Pancreas (tissue), 10 donors: ENCODE measurements at regions not wholly inside any gene's neighbourhood (a gene's known extent, or its start where the extent isn't known, plus 50 kb on each side); places are given as distances from the start of the nearest gene placed in this dataset.

Source experiments
- ATAC-seq, 4 donors: fragments of 200-7000 bp; cut with Tn5 transposase; one replicate each; pipeline versions ENCODE4 v1.8.0 to v1.9.1; 2020; ENCODE audit warnings: mild to moderate bottlenecking in 4 of 4, moderate library complexity in 4 of 4
- DNase-seq, 6 donors: peaks; one replicate each; pipeline ENCODE4 v3.0.0-alpha.2; 2020
- FAIRE-seq: peaks from 2 replicates; lab custom pipeline; 2012; peaks lifted over from hg19 to GRCh38; lab: Jason Lieb, UNC
- H3K27ac ChIP-seq, 4 donors: fragments of 200-600 bp; sonication (generic); 1 replicate in 3 of 4; 2 replicates in 1 of 4; pipeline versions ENCODE4 v1.5.0 to v1.8.0; 2020
- H3K27me3 ChIP-seq, 4 donors: fragments of 200-600 bp; one replicate each; pipeline ENCODE4 v1.8.0; 2021
- H3K36me3 ChIP-seq, 3 donors: fragments of 200-600 bp; sonication (generic) in 1 of 3; one replicate each; pipeline versions ENCODE4 v1.5.0 to v1.8.0; 2020 to 2021
- H3K4me1 ChIP-seq, 3 donors: fragments of 200-600 bp; one replicate each; pipeline ENCODE4 v1.8.0; 2021
- H3K4me3 ChIP-seq, 4 donors: fragments of 200-600 bp; sonication (generic) in 2 of 4; one replicate each; pipeline versions ENCODE4 v1.5.0 to v1.8.0; 2020 to 2021
- H3K9me3 ChIP-seq, 4 donors: fragments of 200-600 bp; one replicate each; pipeline ENCODE4 v1.8.0; 2021
- WGBS, 2 donors: extraction: QIAGEN DNeasy Blood & Tissue Kit; methylation state at CpG; one replicate each; pipeline ENCODE4 v1.1.7; 2013; 5-methylcytosine and 5-hydroxymethylcytosine counted together
- intact Hi-C, 3 donors: fragments of 100-400 bp; cut with DNase I; formaldehyde crosslinking; loops; one replicate each; pipeline versions ENCODE4 v1.11.1 to v1.14.2; 2022
- TF ChIP-seq, protein P1 (sequence below), 4 donors: fragments of 200-600 bp; sonication (generic) in 3 of 4; IDR thresholded peaks; one replicate each; pipeline versions ENCODE4 v1.5.0 to v1.8.0; 2021; ENCODE audit warnings: antibody characterized with exemption in 4 of 4
- donor health status: healthy with polysubstance abuse.
- donor health status: DM: no; HTN: no; CAD: no; lungs with moderate emphysema.
- donor health status: DM: no; HTN: no; CAD: no.
- donor health status: control.
- donor health status: control.
- donor health status: Bipolar disorder and iron deficiency.
- donor health status: DM: yes; HTN: yes; CAD: no.
- donor health status: DM: no; HTN: no; CAD: no.
- donor health status: DM: no; HTN: no; CAD: no.
- donor health status: DM: yes; HTN: yes; CAD: no.

DNA sequence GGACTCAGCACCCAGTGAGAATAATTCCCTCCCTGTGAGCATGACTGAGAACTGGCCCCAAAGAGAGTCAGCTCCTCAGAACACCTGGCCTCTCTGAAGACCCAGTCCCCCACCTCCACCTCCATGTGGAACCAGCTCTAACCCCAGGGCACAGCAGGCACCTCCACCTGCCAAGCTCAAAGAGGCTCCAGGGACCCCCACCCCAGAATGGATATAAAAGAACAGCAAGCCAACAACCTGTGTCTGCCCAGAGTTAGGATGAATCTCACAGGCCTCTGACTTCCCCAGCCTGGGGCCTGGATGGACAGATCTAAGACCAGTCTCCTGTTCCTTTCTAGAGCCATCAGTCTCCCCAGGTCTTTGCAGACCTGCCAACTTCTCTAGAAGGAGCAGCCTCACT lies 498.5 kb downstream of the EIPR1 start:
- no peak for ATAC-seq

DNA sequence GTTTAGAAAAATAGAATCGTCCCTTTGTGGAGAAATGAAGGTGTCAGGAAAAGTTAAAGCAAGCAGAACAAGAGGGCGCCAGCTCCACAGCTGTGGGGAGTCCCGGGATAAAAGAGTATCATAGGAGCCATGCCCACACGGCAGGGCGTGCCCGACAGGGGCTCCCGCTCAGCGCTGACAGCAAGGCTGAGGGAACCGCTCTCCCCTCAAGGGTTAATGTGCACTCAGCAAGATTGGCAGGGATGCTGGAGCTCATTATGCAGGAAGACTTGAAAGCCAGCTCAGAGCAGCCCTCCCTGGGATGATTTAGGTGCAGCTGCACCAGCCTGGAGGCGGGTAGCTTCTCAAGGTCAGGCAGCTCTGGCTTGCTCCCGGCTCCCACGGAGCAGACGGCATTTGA lies 500.2 kb downstream of the EIPR1 start:
- TF ChIP-seq, protein P1, sequence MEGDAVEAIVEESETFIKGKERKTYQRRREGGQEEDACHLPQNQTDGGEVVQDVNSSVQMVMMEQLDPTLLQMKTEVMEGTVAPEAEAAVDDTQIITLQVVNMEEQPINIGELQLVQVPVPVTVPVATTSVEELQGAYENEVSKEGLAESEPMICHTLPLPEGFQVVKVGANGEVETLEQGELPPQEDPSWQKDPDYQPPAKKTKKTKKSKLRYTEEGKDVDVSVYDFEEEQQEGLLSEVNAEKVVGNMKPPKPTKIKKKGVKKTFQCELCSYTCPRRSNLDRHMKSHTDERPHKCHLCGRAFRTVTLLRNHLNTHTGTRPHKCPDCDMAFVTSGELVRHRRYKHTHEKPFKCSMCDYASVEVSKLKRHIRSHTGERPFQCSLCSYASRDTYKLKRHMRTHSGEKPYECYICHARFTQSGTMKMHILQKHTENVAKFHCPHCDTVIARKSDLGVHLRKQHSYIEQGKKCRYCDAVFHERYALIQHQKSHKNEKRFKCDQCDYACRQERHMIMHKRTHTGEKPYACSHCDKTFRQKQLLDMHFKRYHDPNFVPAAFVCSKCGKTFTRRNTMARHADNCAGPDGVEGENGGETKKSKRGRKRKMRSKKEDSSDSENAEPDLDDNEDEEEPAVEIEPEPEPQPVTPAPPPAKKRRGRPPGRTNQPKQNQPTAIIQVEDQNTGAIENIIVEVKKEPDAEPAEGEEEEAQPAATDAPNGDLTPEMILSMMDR (IDR thresholded peaks at IDR 0.05): no peak
- Histone ChIP-seq H3K4me1 (no peaks in the 10 kb centered on the region), H3K4me3 (no peak overlapping the region), H3K36me3 (no peaks in the 10 kb centered on the region), H3K27ac (no peak overlapping the region), H3K27me3 (no peaks in the 10 kb centered on the region), H3K9me3 (no peaks in the 10 kb centered on the region)
- no peak for ATAC-seq
- FAIRE-seq: no peak
- DNase-seq: no peak
- intact Hi-C loops: no loop called here
- WGBS, 2 donors: 53 to 60% methylated on average over 13 of the region's 13 CpGs

More for the DNA sequence above, 498.5 kb downstream of the EIPR1 start:
- Histone ChIP-seq H3K4me3 (no peak overlapping the region), H3K27me3 (no peaks in the 10 kb centered on the region), H3K27ac (no peak overlapping the region), H3K9me3 (no peaks in the 10 kb centered on the region), H3K36me3 (no peaks in the 10 kb centered on the region), H3K4me1 (no peaks in the 10 kb centered on the region)
- TF ChIP-seq, protein P1 (IDR thresholded peaks at IDR 0.05): no peak
- DNase-seq (no peak), FAIRE-seq (no peak)
- intact Hi-C loops: no loop called here

DNA sequence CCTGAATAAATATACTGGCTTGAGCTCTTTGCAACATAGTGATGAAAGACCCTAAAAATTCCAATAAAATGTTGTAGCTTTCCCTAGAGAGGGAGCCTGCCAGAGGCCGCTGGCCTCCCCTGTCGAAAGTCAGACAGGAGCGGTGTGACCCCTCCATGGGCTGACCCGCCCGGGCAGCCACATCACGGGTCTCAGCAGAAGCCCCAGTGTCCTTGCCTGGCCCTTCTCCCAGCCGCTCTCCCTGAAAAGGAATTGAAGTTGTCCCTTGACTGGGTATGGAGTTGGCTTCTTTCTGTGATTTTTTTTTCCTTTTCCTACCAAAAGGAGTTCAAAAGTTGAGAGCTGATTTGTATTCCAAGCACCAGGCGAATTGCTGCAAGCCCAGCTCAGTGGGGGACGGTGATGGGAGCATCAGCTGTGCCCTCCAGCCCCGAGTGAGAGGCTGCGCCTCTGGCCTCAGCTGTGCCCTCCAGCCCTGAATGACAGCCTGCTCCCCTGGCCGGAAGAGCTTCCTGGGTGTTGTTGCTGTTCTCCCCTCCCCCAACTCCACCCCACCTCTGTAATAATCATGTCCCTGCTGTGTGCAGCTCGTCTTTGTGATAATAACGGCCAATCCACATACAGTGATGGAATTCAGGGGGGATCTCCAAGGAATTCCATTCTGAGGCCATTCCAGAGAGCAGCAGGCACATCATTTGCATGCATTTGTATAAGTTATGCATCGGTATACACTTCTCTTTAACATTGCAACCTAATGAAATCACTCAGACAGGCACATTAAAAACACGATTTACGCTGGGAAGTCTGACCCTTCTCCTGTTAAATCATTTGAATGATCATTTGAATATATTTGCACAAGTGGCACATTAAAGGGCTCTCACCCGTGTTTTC lies 501.0 kb downstream of the EIPR1 start:
- WGBS, 2 donors: 73 to 77% methylated on average over 18 of the region's 18 CpGs
- no peaks in the 10 kb centered on the region for H3K4me1 ChIP-seq
- no peak overlapping the region for H3K4me3 ChIP-seq
- no peaks in the 10 kb centered on the region for H3K9me3 ChIP-seq
- no peaks in the 10 kb centered on the region for H3K27me3 ChIP-seq
- no peaks in the 10 kb centered on the region for H3K36me3 ChIP-seq
- intact Hi-C loops: no loop called here
- no peak overlapping the region for H3K27ac ChIP-seq
- ATAC-seq: no peak
- TF ChIP-seq, protein P1 (IDR thresholded peaks at IDR 0.05): no peak
- FAIRE-seq: no peak
- no peak for DNase-seq

DNA sequence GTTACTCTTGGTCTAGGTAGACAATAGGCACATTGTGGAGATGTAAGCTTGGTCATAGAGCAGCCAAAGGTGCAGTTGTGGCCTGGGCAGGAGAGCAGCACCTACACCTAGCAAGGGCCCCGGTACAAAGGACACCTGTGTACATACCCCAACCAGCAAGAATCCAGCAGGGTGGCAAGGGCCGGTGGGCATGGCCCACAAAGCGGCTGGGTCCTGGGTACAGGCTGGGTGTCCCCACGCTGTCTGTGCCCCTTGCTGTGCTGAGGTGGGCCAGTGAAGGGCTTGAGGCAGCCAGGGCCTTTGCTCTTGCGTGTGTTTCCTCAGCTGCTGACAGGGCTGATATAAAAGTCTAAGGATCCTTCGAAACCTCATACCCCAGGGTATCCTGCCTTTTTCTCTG lies 501.8 kb downstream of the EIPR1 start:
- intact Hi-C loops: no loop called here
- Histone ChIP-seq H3K4me3 (no peak overlapping the region), H3K27ac (no peak overlapping the region), H3K27me3 (no peaks in the 10 kb centered on the region), H3K9me3 (no peaks in the 10 kb centered on the region), H3K36me3 (no peaks in the 10 kb centered on the region), H3K4me1 (no peaks in the 10 kb centered on the region)
- TF ChIP-seq, protein P1 (IDR thresholded peaks at IDR 0.05): no peak
- no peak for ATAC-seq
- DNase-seq: no peak
- WGBS, 2 donors: 82 to 89% methylated on average over 6 of the region's 6 CpGs
- no peak for FAIRE-seq

DNA sequence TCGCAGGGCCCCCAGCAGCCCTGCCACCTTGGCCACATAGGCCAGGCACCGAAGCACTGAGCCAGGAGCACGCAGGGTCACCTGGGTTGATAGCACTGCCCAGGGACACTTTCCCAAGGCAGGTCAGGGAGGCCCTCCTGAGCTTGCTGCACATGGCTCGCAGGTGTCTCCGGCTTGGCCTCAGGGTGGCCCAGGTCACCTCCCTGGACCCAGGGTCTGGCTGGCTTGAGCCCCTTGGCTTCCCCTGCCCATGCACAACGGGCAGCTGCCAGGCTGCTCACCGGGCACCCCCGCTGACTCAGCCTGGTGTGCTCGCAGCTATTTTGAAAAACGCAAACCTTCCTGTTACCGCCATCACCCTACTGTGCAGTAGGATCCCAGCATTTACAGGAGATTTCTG lies 502.3 kb downstream of the EIPR1 start:
- Histone ChIP-seq H3K4me3 (no peak overlapping the region), H3K36me3 (no peaks in the 10 kb centered on the region), H3K4me1 (no peaks in the 10 kb centered on the region), H3K27me3 (no peaks in the 10 kb centered on the region), H3K9me3 (no peaks in the 10 kb centered on the region), H3K27ac (no peak overlapping the region)
- FAIRE-seq (no peak), DNase-seq (no peak), ATAC-seq (no peak)
- TF ChIP-seq, protein P1 (IDR thresholded peaks at IDR 0.05): no peak
- 86 to 92% methylated on average over 11 of the region's 11 CpGs for WGBS, 2 donors
- intact Hi-C loops: no loop called here
